ENCODE measurements at regions not wholly inside any gene's neighbourhood (a gene's known extent, or its start where the extent isn't known, plus 50 kb on each side); places are given as distances from the start of the nearest gene placed in this dataset.
A peak's percentile ranks its signal among the peaks of the same experiment; 100 is the strongest.

DNA sequence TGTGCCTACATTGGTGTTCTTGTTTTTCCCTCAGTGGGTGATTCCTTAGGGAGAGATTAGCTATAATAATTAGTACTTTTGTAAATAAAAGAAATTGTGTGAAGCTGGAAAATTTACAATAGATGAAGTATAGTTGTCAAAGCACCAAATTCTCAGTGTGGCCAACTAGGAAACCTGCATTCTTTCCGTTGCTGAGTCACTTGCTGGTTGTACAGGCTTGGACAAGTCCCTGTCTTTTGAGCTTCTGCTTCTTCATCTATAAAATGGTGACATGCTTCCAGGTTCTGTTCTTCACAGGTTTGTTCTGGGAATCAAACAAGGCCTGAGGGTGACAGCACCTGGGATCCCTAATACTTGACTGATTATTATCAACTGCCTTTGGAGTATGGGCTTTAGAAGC, 184.1 kb upstream of the HES1 start:
- DNase-seq, result no peak
- CTCF ChIA-PET, result no interaction called here
- Mint-ChIP-seq H3K27ac (no peak overlapping the region), H3K9me3 (peaks cover 19 to 24% (median 20%) of the 10 kb centered on the region in 5 donors), H3K4me3 (no peak overlapping the region), H3K4me1 (no peaks in the 10 kb centered on the region), H3K36me3 (no peaks in the 10 kb centered on the region), H3K27me3 (peaks cover 13 to 14% of the 10 kb centered on the region in 2 donors)
- Histone ChIP-seq H3K27ac (ENCODE audit: low read depth, low read length) (no peak overlapping the region), H3K36me3 (ENCODE audit: insufficient read depth, low read length) (no peaks in the 10 kb centered on the region), H3K9me3 (ENCODE audit: low read length) (peaks cover 6% of the 10 kb centered on the region), H3K27me3 (ENCODE audit: insufficient read depth, low read length, poor library complexity, severe bottlenecking) (no peaks in the 10 kb centered on the region), H3K4me1 (ENCODE audit: insufficient read depth, low read length) (no peaks in the 10 kb centered on the region), H3K4me3 (ENCODE audit: low read length) (no peak overlapping the region)
- POLR2A ChIA-PET, result no interaction called here

- no peaks in the 10 kb centered on the region for H3K36me3 ChIP-seq (ENCODE audit: insufficient read depth, low read length)
- CTCF ChIA-PET, result no interaction called here
- H3K9me3 ChIP-seq (ENCODE audit: low read length), result peaks cover 6% of the 10 kb centered on the region
- no peak overlapping the region for H3K4me3 Mint-ChIP-seq
- H3K4me1 Mint-ChIP-seq, result no peaks in the 10 kb centered on the region
- peaks cover 20 to 24% (median 21%) of the 10 kb centered on the region in 5 donors for H3K9me3 Mint-ChIP-seq
- H3K36me3 Mint-ChIP-seq, result no peaks in the 10 kb centered on the region
- H3K27me3 Mint-ChIP-seq, result peaks cover 16 to 29% of the 10 kb centered on the region in 2 donors
- H3K4me1 ChIP-seq (ENCODE audit: insufficient read depth, low read length), result no peaks in the 10 kb centered on the region
- POLR2A ChIA-PET, result no interaction called here
- no peak for DNase-seq
- H3K27ac ChIP-seq (ENCODE audit: low read depth, low read length), result no peak overlapping the region
- H3K4me3 ChIP-seq (ENCODE audit: low read length), result no peak overlapping the region
- H3K27me3 ChIP-seq (ENCODE audit: insufficient read depth, low read length, poor library complexity, severe bottlenecking), result no peaks in the 10 kb centered on the region
- H3K27ac Mint-ChIP-seq, result peak overlapping the region in 1 of 8 donors; percentile 10
These were observed 181.2 kb upstream of the HES1 start for GRCh38 chr3:193954752-193955151.

DNA sequence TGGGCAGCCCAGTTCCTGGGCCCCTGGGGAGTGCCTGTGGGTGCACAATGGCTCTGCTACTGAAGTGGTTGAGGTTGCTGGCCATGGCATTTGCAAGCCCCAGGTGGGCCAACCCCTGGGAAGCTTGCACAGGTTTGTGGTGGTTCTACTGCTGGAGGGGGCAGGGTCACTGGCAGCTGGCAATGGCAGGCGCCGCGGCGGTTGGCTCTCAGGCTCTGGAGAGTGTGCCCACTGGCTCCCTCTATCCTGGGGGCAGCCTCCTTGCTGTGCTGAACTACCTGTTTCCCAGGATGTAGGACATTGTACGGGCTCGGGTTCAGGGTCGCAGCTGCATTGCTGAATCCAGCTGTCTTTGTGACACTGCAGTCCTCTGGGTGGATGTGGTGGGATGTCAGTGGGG, 180.2 kb upstream of the HES1 start:
- H3K4me1 ChIP-seq (ENCODE audit: insufficient read depth, low read length), result no peaks in the 10 kb centered on the region
- Mint-ChIP-seq H3K9me3 (peaks cover 20 to 24% (median 21%) of the 10 kb centered on the region in 5 donors), H3K27me3 (peaks cover 23 to 37% of the 10 kb centered on the region in 2 donors), H3K27ac (no peak overlapping the region), H3K36me3 (no peaks in the 10 kb centered on the region), H3K4me1 (no peaks in the 10 kb centered on the region), H3K4me3 (no peak overlapping the region)
- H3K36me3 ChIP-seq (ENCODE audit: insufficient read depth, low read length), result no peaks in the 10 kb centered on the region
- no peaks in the 10 kb centered on the region for H3K27me3 ChIP-seq (ENCODE audit: insufficient read depth, low read length, poor library complexity, severe bottlenecking)
- POLR2A ChIA-PET, result no interaction called here
- no peak for DNase-seq
- peaks cover 6% of the 10 kb centered on the region for H3K9me3 ChIP-seq (ENCODE audit: low read length)
- CTCF ChIA-PET, result no interaction called here
- H3K27ac ChIP-seq (ENCODE audit: low read depth, low read length), result no peak overlapping the region
- no peak overlapping the region for H3K4me3 ChIP-seq (ENCODE audit: low read length)

GRCh38 chr3:193959861-193960260, 176.1 kb upstream of the HES1 start:
- no peaks in the 10 kb centered on the region for H3K36me3 Mint-ChIP-seq
- H3K9me3 Mint-ChIP-seq, result peaks cover 6 to 14% (median 11%) of the 10 kb centered on the region in 5 donors
- POLR2A ChIA-PET, result no interaction called here
- peaks cover 23 to 62% of the 10 kb centered on the region in 2 donors for H3K27me3 Mint-ChIP-seq
- no peak overlapping the region for H3K27ac Mint-ChIP-seq
- H3K27me3 ChIP-seq (ENCODE audit: insufficient read depth, low read length, poor library complexity, severe bottlenecking), result no peaks in the 10 kb centered on the region
- H3K27ac ChIP-seq (ENCODE audit: low read depth, low read length), result no peak overlapping the region
- DNase-seq, result no peak
- no peaks in the 10 kb centered on the region for H3K36me3 ChIP-seq (ENCODE audit: insufficient read depth, low read length)
- no peaks in the 10 kb centered on the region for H3K4me1 ChIP-seq (ENCODE audit: insufficient read depth, low read length)
- no peaks in the 10 kb centered on the region for H3K4me1 Mint-ChIP-seq
- no peak overlapping the region for H3K4me3 ChIP-seq (ENCODE audit: low read length)
- peaks cover 1% of the 10 kb centered on the region for H3K9me3 ChIP-seq (ENCODE audit: low read length)
- CTCF ChIA-PET, result no interaction called here
- no peak overlapping the region for H3K4me3 Mint-ChIP-seq

DNA sequence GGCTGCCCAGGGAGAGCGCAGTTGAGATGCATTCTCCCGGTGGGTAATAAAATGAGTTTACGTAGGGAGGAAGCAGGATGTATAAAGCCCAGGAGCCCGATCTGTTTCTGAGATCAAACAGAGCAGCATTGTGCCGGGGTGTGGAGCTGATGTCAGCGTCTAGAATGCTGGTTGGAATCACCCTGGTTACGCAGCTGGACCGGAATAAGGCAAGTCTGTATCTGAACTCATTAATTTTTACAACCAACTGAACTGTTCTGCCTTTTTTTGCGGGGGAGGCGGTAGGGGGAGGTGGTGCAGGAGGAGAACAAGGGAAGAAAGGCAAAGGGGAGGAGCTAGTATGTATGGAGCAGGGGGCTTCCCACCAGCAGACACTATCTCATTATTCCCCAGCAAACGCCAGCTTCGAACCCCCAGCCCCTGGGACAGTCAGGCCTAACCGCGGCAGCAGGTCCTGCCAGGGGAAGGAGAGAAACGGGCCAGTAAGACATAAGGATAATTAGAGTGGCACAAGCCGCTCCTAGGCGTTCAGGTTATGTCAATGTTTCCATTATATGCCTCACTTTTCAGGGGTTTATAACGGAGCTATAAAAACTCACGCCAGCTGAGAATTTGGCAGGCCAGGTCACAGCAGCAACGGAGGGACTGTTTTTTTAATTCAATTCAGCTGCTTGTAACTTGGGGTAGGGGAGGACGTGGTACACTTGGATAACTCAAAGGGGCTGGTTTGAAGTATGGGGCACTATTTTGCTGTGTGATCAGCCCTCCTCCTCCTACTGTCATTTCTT, 175.3 kb upstream of the HES1 start:
- Histone ChIP-seq H3K36me3 (ENCODE audit: insufficient read depth, low read length) (no peaks in the 10 kb centered on the region), H3K4me1 (ENCODE audit: insufficient read depth, low read length) (no peaks in the 10 kb centered on the region), H3K27ac (ENCODE audit: low read depth, low read length) (no peak overlapping the region), H3K4me3 (ENCODE audit: low read length) (no peak overlapping the region), H3K9me3 (ENCODE audit: low read length) (no peaks in the 10 kb centered on the region), H3K27me3 (ENCODE audit: insufficient read depth, low read length, poor library complexity, severe bottlenecking) (no peaks in the 10 kb centered on the region)
- Mint-ChIP-seq H3K27ac (no peak overlapping the region), H3K36me3 (no peaks in the 10 kb centered on the region), H3K27me3 (peaks cover 23 to 65% of the 10 kb centered on the region in 2 donors), H3K4me1 (no peaks in the 10 kb centered on the region), H3K9me3 (peaks cover 0 to 9% (median 7%) of the 10 kb centered on the region in 5 donors), H3K4me3 (no peak overlapping the region)
- ChIA-PET POLR2A (no interaction called here), CTCF (interaction anchor here (1.5 kb wide), 1 partner anchor 12 kb away, joined by 3 read pairs; no protein-coding TSS in a partner anchor)
- no peak for DNase-seq

GRCh38 chr3:193962986-193963685, 172.8 kb upstream of the HES1 start:
- no peaks in the 10 kb centered on the region for H3K9me3 ChIP-seq (ENCODE audit: low read length)
- no peak for DNase-seq
- H3K27ac ChIP-seq (ENCODE audit: low read depth, low read length), result no peak overlapping the region
- Mint-ChIP-seq H3K36me3 (no peaks in the 10 kb centered on the region), H3K27ac (no peak overlapping the region), H3K9me3 (peaks cover 0 to 1% (median 0%) of the 10 kb centered on the region in 5 donors), H3K4me3 (no peak overlapping the region), H3K4me1 (no peaks in the 10 kb centered on the region), H3K27me3 (peaks cover 23 to 61% of the 10 kb centered on the region in 2 donors)
- ChIA-PET POLR2A (no interaction called here), CTCF (no interaction called here)
- H3K4me1 ChIP-seq (ENCODE audit: insufficient read depth, low read length), result no peaks in the 10 kb centered on the region
- H3K27me3 ChIP-seq (ENCODE audit: insufficient read depth, low read length, poor library complexity, severe bottlenecking), result no peaks in the 10 kb centered on the region
- H3K36me3 ChIP-seq (ENCODE audit: insufficient read depth, low read length), result no peaks in the 10 kb centered on the region
- no peak overlapping the region for H3K4me3 ChIP-seq (ENCODE audit: low read length)

DNA sequence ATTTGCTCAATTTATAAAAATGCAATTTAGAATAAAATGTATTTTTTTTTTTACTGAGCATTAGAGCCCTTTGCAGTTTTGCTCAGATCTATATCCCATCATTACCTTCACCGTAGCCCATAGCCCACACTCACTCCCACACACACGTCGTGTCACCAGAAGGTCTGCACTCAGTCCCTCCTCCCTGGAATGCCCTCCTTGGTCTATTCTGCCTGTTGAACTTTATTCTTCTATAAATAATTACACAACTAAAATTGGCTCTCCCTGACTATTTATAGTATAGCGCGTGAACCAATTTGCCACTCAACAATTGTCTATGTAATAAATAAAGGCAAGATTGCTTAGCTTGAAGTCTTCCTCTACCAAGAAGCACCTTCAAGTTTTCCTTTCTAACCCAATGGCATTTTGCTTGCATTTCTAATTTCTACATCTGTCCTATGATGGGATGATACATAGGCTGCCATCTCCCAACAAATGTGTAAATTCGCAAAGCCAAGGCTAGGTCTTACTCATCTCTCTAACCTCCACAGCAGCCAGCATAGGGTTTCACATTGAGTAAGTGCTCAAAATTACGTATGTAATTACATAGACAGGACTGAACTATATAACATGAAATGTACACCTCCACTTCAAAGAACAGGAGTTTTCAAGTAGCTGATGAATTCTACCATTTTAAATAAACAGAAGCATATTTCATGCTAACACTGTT, 172.0 kb upstream of the HES1 start:
- H3K27ac Mint-ChIP-seq, result no peak overlapping the region
- H3K4me3 ChIP-seq (ENCODE audit: low read length), result no peak overlapping the region
- ChIA-PET POLR2A (no interaction called here), CTCF (no interaction called here)
- no peaks in the 10 kb centered on the region for H3K9me3 ChIP-seq (ENCODE audit: low read length)
- no peak overlapping the region for H3K4me3 Mint-ChIP-seq
- DNase-seq, result no peak
- H3K36me3 Mint-ChIP-seq, result no peaks in the 10 kb centered on the region
- H3K36me3 ChIP-seq (ENCODE audit: insufficient read depth, low read length), result no peaks in the 10 kb centered on the region
- H3K27ac ChIP-seq (ENCODE audit: low read depth, low read length), result no peak overlapping the region
- peaks cover 0 to 1% (median 0%) of the 10 kb centered on the region in 5 donors for H3K9me3 Mint-ChIP-seq
- H3K27me3 Mint-ChIP-seq, result peaks cover 25 to 62% of the 10 kb centered on the region in 2 donors
- no peaks in the 10 kb centered on the region for H3K27me3 ChIP-seq (ENCODE audit: insufficient read depth, low read length, poor library complexity, severe bottlenecking)
- H3K4me1 Mint-ChIP-seq, result no peaks in the 10 kb centered on the region
- no peaks in the 10 kb centered on the region for H3K4me1 ChIP-seq (ENCODE audit: insufficient read depth, low read length)

GRCh38 chr3:193964517-193964880, 171.4 kb upstream of the HES1 start:
- Mint-ChIP-seq H3K4me3 (no peak overlapping the region), H3K4me1 (no peaks in the 10 kb centered on the region), H3K27ac (no peak overlapping the region), H3K36me3 (no peaks in the 10 kb centered on the region), H3K9me3 (no peaks in the 10 kb centered on the region), H3K27me3 (peaks cover 22 to 63% of the 10 kb centered on the region in 2 donors)
- POLR2A ChIA-PET, result no interaction called here
- Histone ChIP-seq H3K27me3 (ENCODE audit: insufficient read depth, low read length, poor library complexity, severe bottlenecking) (no peaks in the 10 kb centered on the region), H3K4me3 (ENCODE audit: low read length) (no peak overlapping the region), H3K4me1 (ENCODE audit: insufficient read depth, low read length) (no peaks in the 10 kb centered on the region), H3K9me3 (ENCODE audit: low read length) (no peaks in the 10 kb centered on the region), H3K27ac (ENCODE audit: low read depth, low read length) (no peak overlapping the region), H3K36me3 (ENCODE audit: insufficient read depth, low read length) (no peaks in the 10 kb centered on the region)
- CTCF ChIA-PET, result no interaction called here
- DNase-seq, result no peak

Data from CD8-positive, alpha-beta memory T cell (primary cell).